ENCODE measurements at regions not wholly inside any gene's neighbourhood (a gene's known extent, or its start where the extent isn't known, plus 50 kb on each side); places are given as distances from the start of the nearest gene placed in this dataset.

DNA sequence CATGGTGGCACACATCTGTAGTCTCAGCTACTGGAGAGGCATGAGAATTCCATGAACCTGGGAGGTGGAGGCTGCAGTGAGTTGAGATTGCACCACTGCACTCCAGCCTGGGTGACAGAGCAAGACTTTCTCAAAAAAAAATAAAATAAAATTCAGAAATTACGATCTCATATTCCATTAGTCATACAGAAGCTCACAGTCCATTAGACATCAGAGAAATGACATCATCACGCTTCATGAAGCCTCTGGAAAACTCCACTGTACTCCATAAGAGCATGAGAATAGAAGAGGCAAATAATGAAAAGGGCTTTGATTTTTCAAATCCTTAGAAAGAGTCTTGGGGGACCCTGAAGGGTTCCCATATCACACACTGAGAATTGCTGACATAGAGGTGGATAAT lies 145.0 kb upstream of the MITF start:
- Histone ChIP-seq H3K27ac (ENCODE audit: low read depth, low read length) (no peak overlapping the region), H3K27me3 (ENCODE audit: insufficient read depth, low read length, poor library complexity, severe bottlenecking) (no peaks in the 10 kb centered on the region), H3K4me3 (ENCODE audit: low read length) (no peak overlapping the region), H3K36me3 (ENCODE audit: insufficient read depth, low read length) (no peaks in the 10 kb centered on the region), H3K4me1 (ENCODE audit: insufficient read depth, low read length) (no peaks in the 10 kb centered on the region), H3K9me3 (ENCODE audit: low read length) (no peaks in the 10 kb centered on the region)
- DNase-seq: no peak
- ChIA-PET CTCF (no interaction called here), POLR2A (no interaction called here)
- no peaks in the 10 kb centered on the region for H3K4me1 Mint-ChIP-seq
- H3K4me3 Mint-ChIP-seq: no peak overlapping the region
- H3K36me3 Mint-ChIP-seq: no peaks in the 10 kb centered on the region
- no peaks in the 10 kb centered on the region for H3K27me3 Mint-ChIP-seq
- H3K27ac Mint-ChIP-seq: no peak overlapping the region
- H3K9me3 Mint-ChIP-seq: peaks cover 0 to 5% (median 0%) of the 10 kb centered on the region in 5 donors

DNA sequence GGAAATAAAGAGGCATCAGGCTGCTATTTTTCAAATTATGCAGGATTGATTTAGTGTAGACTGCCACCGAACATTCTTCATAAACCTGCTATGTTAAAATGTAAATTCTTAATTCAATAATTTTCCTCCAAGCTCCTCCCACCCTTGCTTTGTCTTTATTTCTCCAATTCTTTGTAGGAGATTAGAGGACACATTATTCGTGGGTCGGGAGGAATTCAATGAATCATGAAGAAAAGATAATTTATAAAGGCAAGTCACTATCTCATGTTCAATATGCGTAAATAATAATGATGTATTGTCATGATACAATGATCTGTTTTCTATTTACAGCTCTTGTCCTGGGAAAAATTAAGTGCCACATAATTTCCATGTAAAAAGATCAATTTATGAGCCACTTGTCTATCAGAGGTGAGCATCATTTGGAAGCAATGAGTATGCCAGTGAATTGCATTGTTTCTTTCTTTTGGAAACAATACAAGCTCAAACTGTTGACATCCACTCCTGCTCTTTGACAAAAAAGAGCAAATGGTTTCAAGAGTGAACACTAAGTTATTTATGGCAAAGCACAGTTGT lies 148.0 kb upstream of the MITF start:
- Mint-ChIP-seq H3K36me3 (no peaks in the 10 kb centered on the region), H3K4me3 (no peak overlapping the region), H3K27ac (no peak overlapping the region), H3K27me3 (no peaks in the 10 kb centered on the region), H3K4me1 (no peaks in the 10 kb centered on the region), H3K9me3 (peaks cover 8 to 15% (median 11%) of the 10 kb centered on the region in 5 donors)
- CTCF ChIA-PET: no interaction called here
- H3K4me3 ChIP-seq (ENCODE audit: low read length): no peak overlapping the region
- no peak overlapping the region for H3K27ac ChIP-seq (ENCODE audit: low read depth, low read length)
- no peaks in the 10 kb centered on the region for H3K36me3 ChIP-seq (ENCODE audit: insufficient read depth, low read length)
- H3K9me3 ChIP-seq (ENCODE audit: low read length): no peaks in the 10 kb centered on the region
- POLR2A ChIA-PET: no interaction called here
- H3K4me1 ChIP-seq (ENCODE audit: insufficient read depth, low read length): no peaks in the 10 kb centered on the region
- no peaks in the 10 kb centered on the region for H3K27me3 ChIP-seq (ENCODE audit: insufficient read depth, low read length, poor library complexity, severe bottlenecking)
- DNase-seq: no peak

DNA sequence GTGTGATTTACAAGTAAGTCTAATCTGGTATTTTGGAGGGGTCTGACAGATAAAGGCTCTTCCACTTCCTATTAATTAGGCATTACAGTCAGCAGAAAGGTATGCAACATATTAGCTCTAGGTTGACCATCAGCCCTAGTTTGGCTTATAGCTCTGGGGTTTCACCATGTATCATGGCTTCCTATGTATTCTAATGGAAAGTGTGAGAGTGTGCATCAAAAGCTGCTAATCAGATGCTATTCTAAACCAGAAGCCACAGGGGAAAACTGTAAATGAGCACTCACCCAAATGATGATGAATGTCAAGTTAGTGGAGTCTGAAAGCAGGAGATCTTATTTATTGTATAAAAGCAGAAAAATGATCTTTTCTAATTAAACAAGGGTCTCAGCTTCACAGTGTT lies 149.2 kb upstream of the MITF start:
- POLR2A ChIA-PET: no interaction called here

DNA sequence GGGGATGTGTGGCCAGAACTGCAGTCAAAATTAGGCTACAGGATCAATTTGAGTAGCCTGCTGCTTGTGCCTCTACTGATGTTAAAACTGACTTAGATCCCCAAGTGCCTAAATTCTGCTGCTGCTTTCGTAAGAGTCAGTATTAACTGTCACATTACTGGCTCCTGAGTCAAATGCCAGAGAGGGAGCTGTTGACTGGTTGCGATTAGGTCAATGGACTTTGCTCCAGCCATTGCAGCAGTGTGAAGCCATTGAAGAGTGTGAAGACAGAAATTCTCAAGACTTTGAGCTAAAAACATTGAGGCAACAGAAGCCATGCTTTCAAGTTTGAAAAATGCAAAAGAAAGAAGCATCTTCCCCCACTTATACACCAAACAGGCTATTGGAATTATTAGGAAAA lies 151.1 kb upstream of the MITF start:
- ChIA-PET POLR2A (no interaction called here), CTCF (no interaction called here)
- no peak overlapping the region for H3K27ac Mint-ChIP-seq
- peaks cover 14 to 25% (median 15%) of the 10 kb centered on the region in 5 donors for H3K9me3 Mint-ChIP-seq
- Histone ChIP-seq H3K27me3 (ENCODE audit: insufficient read depth, low read length, poor library complexity, severe bottlenecking) (no peaks in the 10 kb centered on the region), H3K4me1 (ENCODE audit: insufficient read depth, low read length) (no peaks in the 10 kb centered on the region), H3K9me3 (ENCODE audit: low read length) (no peaks in the 10 kb centered on the region), H3K27ac (ENCODE audit: low read depth, low read length) (no peak overlapping the region), H3K36me3 (ENCODE audit: insufficient read depth, low read length) (no peaks in the 10 kb centered on the region), H3K4me3 (ENCODE audit: low read length) (no peak overlapping the region)
- H3K27me3 Mint-ChIP-seq: no peaks in the 10 kb centered on the region
- no peak for DNase-seq
- H3K36me3 Mint-ChIP-seq: no peaks in the 10 kb centered on the region
- no peak overlapping the region for H3K4me3 Mint-ChIP-seq
- H3K4me1 Mint-ChIP-seq: no peaks in the 10 kb centered on the region

More for the DNA sequence above, 149.2 kb upstream of the MITF start:
- H3K4me3 Mint-ChIP-seq: no peak overlapping the region
- H3K27me3 Mint-ChIP-seq: no peaks in the 10 kb centered on the region
- H3K9me3 ChIP-seq (ENCODE audit: low read length): no peaks in the 10 kb centered on the region
- DNase-seq: no peak
- CTCF ChIA-PET: no interaction called here
- no peak overlapping the region for H3K27ac ChIP-seq (ENCODE audit: low read depth, low read length)
- H3K4me3 ChIP-seq (ENCODE audit: low read length): no peak overlapping the region
- no peaks in the 10 kb centered on the region for H3K36me3 ChIP-seq (ENCODE audit: insufficient read depth, low read length)
- H3K9me3 Mint-ChIP-seq: peaks cover 9 to 24% (median 12%) of the 10 kb centered on the region in 5 donors
- no peaks in the 10 kb centered on the region for H3K27me3 ChIP-seq (ENCODE audit: insufficient read depth, low read length, poor library complexity, severe bottlenecking)
- no peak overlapping the region for H3K27ac Mint-ChIP-seq
- H3K4me1 Mint-ChIP-seq: no peaks in the 10 kb centered on the region
- H3K4me1 ChIP-seq (ENCODE audit: insufficient read depth, low read length): no peaks in the 10 kb centered on the region
- no peaks in the 10 kb centered on the region for H3K36me3 Mint-ChIP-seq

DNA sequence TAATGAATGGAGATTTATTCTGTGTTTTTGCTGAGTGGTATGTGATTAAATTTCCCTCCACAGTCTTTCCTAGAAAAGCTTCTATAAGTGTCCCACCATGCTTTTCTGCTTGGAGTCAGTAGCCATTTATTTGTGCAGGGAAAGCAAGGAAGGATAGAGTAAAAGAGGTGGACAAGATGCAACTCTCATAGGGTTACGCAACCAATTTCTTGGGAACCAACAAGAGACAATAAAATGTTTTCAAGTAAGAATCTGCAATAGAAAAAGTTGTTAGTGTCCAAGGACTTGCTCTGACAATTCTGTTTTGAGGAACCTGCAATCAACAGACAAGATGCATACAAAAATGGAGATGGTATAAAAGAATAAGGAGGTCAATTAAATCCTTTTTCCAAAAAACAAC lies 153.8 kb upstream of the MITF start:
- CTCF ChIA-PET: no interaction called here
- POLR2A ChIA-PET: no interaction called here
- Histone ChIP-seq H3K9me3 (ENCODE audit: low read length) (no peaks in the 10 kb centered on the region), H3K27ac (ENCODE audit: low read depth, low read length) (no peak overlapping the region), H3K27me3 (ENCODE audit: insufficient read depth, low read length, poor library complexity, severe bottlenecking) (no peaks in the 10 kb centered on the region), H3K4me3 (ENCODE audit: low read length) (no peak overlapping the region), H3K36me3 (ENCODE audit: insufficient read depth, low read length) (no peaks in the 10 kb centered on the region), H3K4me1 (ENCODE audit: insufficient read depth, low read length) (no peaks in the 10 kb centered on the region)
- Mint-ChIP-seq H3K9me3 (peaks cover 11 to 25% (median 15%) of the 10 kb centered on the region in 5 donors), H3K4me1 (no peaks in the 10 kb centered on the region), H3K27ac (no peak overlapping the region), H3K4me3 (no peak overlapping the region), H3K27me3 (no peaks in the 10 kb centered on the region), H3K36me3 (no peaks in the 10 kb centered on the region)
- no peak for DNase-seq

DNA sequence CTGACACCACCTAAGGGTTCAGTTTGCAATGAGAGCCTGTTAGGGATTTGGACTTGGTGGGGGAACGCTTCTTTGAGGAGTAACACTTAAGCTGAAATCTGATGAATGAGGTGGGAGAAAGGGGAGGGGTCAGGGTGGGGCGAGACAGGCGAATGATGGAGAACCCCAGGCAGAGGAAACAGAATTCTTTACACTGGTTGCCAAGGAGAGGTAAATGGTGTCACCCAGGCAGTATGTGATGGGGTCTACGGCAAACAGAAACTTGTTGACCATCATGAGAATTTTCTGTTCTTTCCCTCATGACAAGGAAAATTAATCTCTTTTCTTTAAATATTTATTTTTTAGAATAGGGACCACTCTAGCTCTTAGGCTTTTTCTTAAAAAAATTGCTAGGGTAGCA lies 157.2 kb upstream of the MITF start:
- no peak overlapping the region for H3K27ac Mint-ChIP-seq

DNA sequence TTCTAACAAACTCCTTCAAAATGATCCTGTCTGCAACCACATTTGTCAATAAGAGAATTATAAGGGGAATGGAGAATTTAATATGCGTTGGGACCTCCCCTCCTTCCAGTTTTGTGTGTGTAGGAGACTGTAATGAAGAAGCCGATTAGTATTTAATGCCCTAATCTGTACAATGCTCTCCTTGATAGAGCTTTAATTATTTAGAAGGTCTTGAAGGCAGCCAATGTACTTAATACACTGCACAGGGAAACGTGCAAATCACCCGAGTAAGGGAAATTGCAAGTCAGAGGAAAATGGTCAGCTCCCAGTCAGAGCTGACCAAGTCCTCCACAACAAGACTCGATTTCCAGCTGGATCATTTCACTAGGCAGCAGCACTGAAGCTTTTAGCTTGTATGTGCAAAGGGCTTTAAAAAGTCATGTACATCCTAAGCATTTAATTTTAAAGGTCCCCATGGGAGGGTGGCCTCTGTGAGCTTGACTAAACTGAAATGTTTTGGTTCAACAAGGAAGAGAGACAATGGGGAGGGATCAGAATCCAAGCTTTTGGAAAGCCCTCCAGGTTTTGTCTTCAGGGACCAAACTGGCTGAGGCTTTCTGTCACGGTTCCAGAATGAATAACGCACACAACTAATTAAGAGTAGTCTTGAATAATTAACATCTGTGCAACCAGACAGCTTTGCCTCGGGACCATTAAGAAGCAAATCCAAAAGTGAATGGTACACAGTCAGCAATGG lies 159.8 kb upstream of the MITF start:
- Mint-ChIP-seq H3K9me3 (peaks cover 0 to 5% (median 2%) of the 10 kb centered on the region in 5 donors), H3K4me3 (no peak overlapping the region), H3K27me3 (peaks cover 0 to 3% of the 10 kb centered on the region in 2 donors), H3K27ac (no peak overlapping the region), H3K36me3 (no peaks in the 10 kb centered on the region), H3K4me1 (no peaks in the 10 kb centered on the region)
- no peak overlapping the region for H3K4me3 ChIP-seq (ENCODE audit: low read length)
- H3K9me3 ChIP-seq (ENCODE audit: low read length): no peaks in the 10 kb centered on the region
- no peaks in the 10 kb centered on the region for H3K36me3 ChIP-seq (ENCODE audit: insufficient read depth, low read length)
- H3K4me1 ChIP-seq (ENCODE audit: insufficient read depth, low read length): no peaks in the 10 kb centered on the region
- no peak for DNase-seq
- H3K27me3 ChIP-seq (ENCODE audit: insufficient read depth, low read length, poor library complexity, severe bottlenecking): no peaks in the 10 kb centered on the region
- POLR2A ChIA-PET: no interaction called here
- CTCF ChIA-PET: no interaction called here
- no peak overlapping the region for H3K27ac ChIP-seq (ENCODE audit: low read depth, low read length)

More for the DNA sequence above, 157.2 kb upstream of the MITF start:
- Mint-ChIP-seq H3K9me3 (peaks cover 5 to 15% (median 9%) of the 10 kb centered on the region in 5 donors), H3K4me1 (no peaks in the 10 kb centered on the region), H3K4me3 (no peak overlapping the region), H3K36me3 (no peaks in the 10 kb centered on the region), H3K27me3 (peaks cover 0 to 3% of the 10 kb centered on the region in 2 donors)
- ChIA-PET POLR2A (no interaction called here), CTCF (no interaction called here)
- Histone ChIP-seq H3K27ac (ENCODE audit: low read depth, low read length) (no peak overlapping the region), H3K4me3 (ENCODE audit: low read length) (no peak overlapping the region), H3K36me3 (ENCODE audit: insufficient read depth, low read length) (no peaks in the 10 kb centered on the region), H3K4me1 (ENCODE audit: insufficient read depth, low read length) (no peaks in the 10 kb centered on the region), H3K27me3 (ENCODE audit: insufficient read depth, low read length, poor library complexity, severe bottlenecking) (no peaks in the 10 kb centered on the region), H3K9me3 (ENCODE audit: low read length) (no peaks in the 10 kb centered on the region)
- DNase-seq: no peak

DNA sequence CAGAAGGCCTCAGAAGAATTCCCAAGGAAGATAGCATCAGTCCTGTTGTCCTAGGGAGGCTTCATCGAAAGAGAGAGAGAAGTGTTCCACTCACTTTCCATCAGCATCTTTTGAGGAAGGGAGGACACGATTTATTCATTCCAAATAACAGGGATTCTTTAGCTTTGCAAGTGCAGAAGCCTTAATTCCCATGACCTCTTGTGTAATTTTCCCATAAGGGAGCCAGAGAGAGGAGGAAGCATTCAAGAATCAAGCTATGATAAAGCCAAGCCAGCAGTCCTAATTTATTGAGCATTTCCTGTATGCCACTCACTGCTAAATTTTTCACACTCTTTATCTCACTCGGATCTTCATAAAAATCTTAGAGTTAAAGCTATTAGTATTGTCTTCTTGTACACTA lies 169.7 kb upstream of the MITF start:
- Mint-ChIP-seq H3K27me3 (no peaks in the 10 kb centered on the region), H3K27ac (no peak overlapping the region), H3K36me3 (no peaks in the 10 kb centered on the region), H3K4me3 (no peak overlapping the region), H3K9me3 (peaks cover 0 to 4% (median 1%) of the 10 kb centered on the region in 5 donors), H3K4me1 (no peaks in the 10 kb centered on the region)
- ChIA-PET POLR2A (no interaction called here), CTCF (no interaction called here)
- H3K4me3 ChIP-seq (ENCODE audit: low read length): no peak overlapping the region
- H3K4me1 ChIP-seq (ENCODE audit: insufficient read depth, low read length): no peaks in the 10 kb centered on the region
- no peak overlapping the region for H3K27ac ChIP-seq (ENCODE audit: low read depth, low read length)
- H3K9me3 ChIP-seq (ENCODE audit: low read length): no peaks in the 10 kb centered on the region
- no peak for DNase-seq
- H3K36me3 ChIP-seq (ENCODE audit: insufficient read depth, low read length): no peaks in the 10 kb centered on the region
- no peaks in the 10 kb centered on the region for H3K27me3 ChIP-seq (ENCODE audit: insufficient read depth, low read length, poor library complexity, severe bottlenecking)

Measured in CD8-positive, alpha-beta memory T cell (primary cell).